GM10248 (cell line): ENCODE measurements at regions not wholly inside any gene's neighbourhood (a gene's known extent, or its start where the extent isn't known, plus 50 kb on each side); places are given as distances from the start of the nearest gene placed in this dataset.

Experiments
- CTCF ChIA-PET: fragments of 300-600 bp; sonication (Branson Sonifier 250); formaldehyde crosslinking; extraction: SDS; loops from one replicate; lab custom pipeline; 2021; ENCODE audit warnings: antibody characterized with exemption; lab: Yijun Ruan, JAX
- POLR2A ChIA-PET: fragments of 350-650 bp; sonication (Branson Sonifier 250); formaldehyde crosslinking; extraction: SDS; loops from one replicate; lab custom pipeline; 2020; ENCODE audit warnings: antibody characterized with exemption; lab: Yijun Ruan, JAX
- DNase-seq: peaks from one replicate; pipeline ENCODE4 v3.0.0; 2012; ENCODE audit errors: extremely low spot score
- CTCF ChIP-seq: IDR thresholded peaks from 2 replicates; pipeline ENCODE4 v1.5.1; 2012; ENCODE audit warnings: mild to moderate bottlenecking, low read depth; ENCODE audit errors: extremely low read depth, missing control alignments, control extremely low read depth

DNA sequence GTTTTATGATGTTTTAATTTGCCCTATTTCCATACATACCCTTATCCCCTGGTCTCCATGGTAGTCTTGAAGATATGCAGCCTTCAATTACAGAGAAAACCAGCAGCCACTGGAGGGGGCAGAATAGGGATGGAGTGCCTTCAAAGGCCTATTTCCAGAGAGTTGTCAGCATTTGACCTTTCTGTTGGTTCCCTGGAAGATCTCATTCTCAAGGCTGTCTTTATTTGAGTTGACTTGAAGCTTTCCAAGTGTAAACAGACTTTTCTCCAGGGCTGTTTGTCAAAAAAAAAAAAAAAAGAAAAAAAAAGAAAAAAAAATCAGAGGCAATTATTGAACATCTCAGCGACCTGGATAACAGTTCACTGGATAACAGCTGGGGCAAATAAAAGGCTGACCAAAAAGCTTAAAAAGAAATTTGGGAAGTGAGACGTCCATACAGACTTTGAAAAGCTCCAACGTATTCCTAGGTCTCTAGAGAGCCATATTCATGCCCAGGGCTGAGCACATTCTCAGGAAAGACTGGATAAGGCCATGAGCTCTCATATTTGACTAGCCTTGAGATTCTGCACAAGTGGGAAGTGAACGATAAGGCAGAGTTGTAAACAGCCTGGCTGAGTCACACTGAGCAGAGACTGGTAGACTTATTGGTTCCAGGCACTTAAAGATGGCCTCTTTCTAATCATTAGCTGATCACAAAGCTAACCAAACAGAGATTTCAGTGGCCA, 126.6 kb downstream of the VAPA start:
- ChIA-PET POLR2A (interaction anchor here (0.7 kb wide), 1 partner anchor 91 kb away, joined by 4 read pairs; no protein-coding TSS in a partner anchor), CTCF (interaction anchor here (1.5 kb wide), 1 partner anchor 9 kb away, joined by 4 read pairs; no protein-coding TSS in a partner anchor)
- DNase-seq, result no peak
- TF ChIP-seq CTCF, result no peak

DNA sequence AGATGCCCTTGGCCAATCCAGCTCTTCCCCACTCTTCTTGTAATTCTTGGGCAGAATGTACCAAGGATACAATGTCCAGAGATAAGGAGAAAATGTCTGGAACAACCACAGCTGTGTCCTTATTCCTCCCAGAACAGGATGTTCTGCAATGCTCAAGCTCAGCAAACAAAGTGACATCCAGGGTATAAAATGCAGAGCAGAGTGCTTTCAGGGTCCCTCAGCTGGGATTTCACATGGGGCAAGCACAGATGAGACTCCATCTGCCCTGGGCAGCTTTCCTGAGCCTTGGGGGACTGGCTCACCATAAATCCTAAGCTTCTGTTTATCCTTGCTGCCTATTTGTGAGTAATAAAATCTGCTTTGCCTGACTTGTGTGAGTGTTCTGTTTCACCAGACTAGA, 127.4 kb downstream of the VAPA start:
- DNase-seq, result no peak
- ChIA-PET CTCF (interaction anchor here (1.5 kb wide), 1 partner anchor 8 kb away, joined by 4 read pairs; no protein-coding TSS in a partner anchor), POLR2A (no interaction called here)

DNA sequence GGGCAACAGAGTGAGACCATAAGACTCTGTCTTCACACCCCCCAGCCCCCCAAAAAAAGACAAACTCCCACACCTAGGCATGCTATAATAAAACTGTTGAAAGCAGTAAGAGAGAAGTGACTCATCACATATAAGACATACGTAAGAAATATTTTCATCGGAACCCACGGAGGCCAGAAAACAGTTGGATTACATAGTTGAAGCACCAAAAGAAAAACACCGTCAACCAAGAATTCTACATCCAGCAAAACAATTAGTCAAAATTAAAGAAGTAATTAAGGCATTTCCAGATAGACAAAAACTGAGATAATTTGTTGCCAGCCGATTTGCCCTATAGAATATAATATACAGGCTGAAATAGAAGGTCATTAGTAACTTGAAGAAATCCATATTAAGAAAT, 128.7 kb downstream of the VAPA start:
- ChIA-PET CTCF (no interaction called here), POLR2A (no interaction called here)
- DNase-seq, result no peak
- TF ChIP-seq CTCF, result no peak

More for the DNA sequence above, 127.4 kb downstream of the VAPA start:
- TF ChIP-seq CTCF, result no peak

DNA sequence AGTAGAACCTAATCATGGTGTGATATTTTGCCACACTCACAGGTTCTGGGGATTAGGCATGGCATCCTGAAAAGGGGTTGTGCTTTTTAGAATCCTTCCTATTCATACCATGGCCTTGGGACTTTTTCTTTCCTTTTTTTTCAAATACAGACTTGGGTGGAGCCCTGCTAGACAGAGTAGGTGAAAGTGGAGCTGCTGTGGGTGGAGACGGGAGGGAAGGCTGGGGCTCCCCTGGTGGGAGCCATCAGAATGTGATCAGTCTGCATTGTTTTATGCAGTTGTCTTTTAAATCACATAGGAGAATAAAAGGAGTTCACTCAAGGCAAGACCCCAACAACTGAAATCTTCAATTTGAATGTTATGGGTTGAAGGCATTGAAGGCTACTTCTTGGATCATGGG, 130.2 kb downstream of the VAPA start:
- ChIA-PET CTCF (no interaction called here), POLR2A (no interaction called here)
- TF ChIP-seq CTCF, result no peak
- DNase-seq, result no peak

DNA sequence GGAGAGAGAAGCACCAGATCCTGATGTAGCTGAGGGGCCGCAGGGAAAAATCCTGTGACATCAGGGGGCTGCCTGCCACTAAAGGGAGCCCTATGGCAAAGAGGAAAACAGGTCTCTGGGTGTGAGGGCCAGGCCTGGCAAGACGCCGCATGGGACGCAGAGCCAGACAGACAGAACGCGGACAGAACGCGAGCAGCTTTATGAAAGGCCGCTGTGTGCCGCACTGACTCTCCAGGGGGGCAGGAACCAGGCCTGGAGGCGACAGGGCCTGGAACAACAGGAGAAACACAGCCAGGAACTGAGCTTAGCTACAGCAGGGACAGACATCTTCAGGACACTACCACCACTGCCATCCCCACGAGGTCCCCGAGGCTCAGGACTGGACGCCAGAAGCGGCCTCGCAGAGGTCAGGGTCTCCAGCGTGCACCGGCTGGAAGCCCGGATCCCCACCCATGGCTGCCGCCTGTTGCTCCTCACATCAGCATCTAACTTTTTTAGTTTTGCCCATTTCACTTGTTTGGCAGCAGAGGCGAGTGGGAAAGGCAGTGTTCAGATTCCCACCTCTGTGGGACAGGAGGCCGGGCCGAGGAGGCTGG, 131.6 kb downstream of the VAPA start:
- no peak for TF ChIP-seq CTCF
- POLR2A ChIA-PET, result no interaction called here
- CTCF ChIA-PET, result no interaction called here
- no peak for DNase-seq

GRCh38 chr18:10046178-10046807, 132.5 kb downstream of the VAPA start:
- ChIA-PET CTCF (no interaction called here), POLR2A (no interaction called here)
- DNase-seq, result no peak
- TF ChIP-seq CTCF, result no peak
